Uterus (tissue), 3 donors: ENCODE measurements at regions not wholly inside any gene's neighbourhood (a gene's known extent, or its start where the extent isn't known, plus 50 kb on each side); places are given as distances from the start of the nearest gene placed in this dataset.

Experiments used
- DNase-seq, 2 donors: peaks; one replicate each; pipeline ENCODE4 v3.0.0-alpha.2; 2019 to 2020
- H3K27ac ChIP-seq, 2 donors: fragments of 200-600 bp; sonication (generic); 1 replicate in 1 of 2; 2 replicates in 1 of 2; pipeline ENCODE4 v1.5.1; 2016 to 2018
- H3K27me3 ChIP-seq, 2 donors: fragments of 200-600 bp; sonication (generic); one replicate each; pipeline ENCODE4 v1.5.1; 2018 to 2019; ENCODE audit warnings: control low read depth in 1 of 2
- H3K36me3 ChIP-seq, 2 donors: fragments of 200-600 bp; sonication (generic); one replicate each; pipeline ENCODE4 v1.5.1; 2019; ENCODE audit warnings: control low read depth in 1 of 2
- H3K4me1 ChIP-seq, 2 donors: fragments of 200-600 bp; sonication (generic); one replicate each; pipeline ENCODE4 v1.5.1; 2018 to 2019; ENCODE audit warnings: control low read depth in 1 of 2
- H3K4me3 ChIP-seq, 2 donors: fragments of 200-600 bp; sonication (generic); 1 replicate in 1 of 2; 2 replicates in 1 of 2; pipeline ENCODE4 v1.5.1; 2018 to 2019; ENCODE audit warnings: mild to moderate bottlenecking in 1 of 2
- H3K9me3 ChIP-seq, 2 donors: fragments of 200-600 bp; sonication (generic); one replicate each; pipeline ENCODE4 v1.5.1; 2019; ENCODE audit warnings: control low read depth in 1 of 2
- POLR2A ChIP-seq, 2 donors: fragments of 450-650 bp; IDR thresholded peaks; one replicate each; pipeline ENCODE4 v1.6.1; 2016; ENCODE audit warnings: antibody characterized with exemption in 2 of 2, mild to moderate bottlenecking in 1 of 2, moderate library complexity in 1 of 2
- intact Hi-C: fragments of 100-400 bp; cut with DNase I; formaldehyde crosslinking; loops from one replicate; pipeline ENCODE4 v1.15.1; 2023; ENCODE audit warnings: low total_unique reads
- TF ChIP-seq, protein P1 (sequence below), 4 experiments: fragments of 200-600 bp in 2 of 4; fragments of 450-650 bp in 2 of 4; sonication (generic) in 2 of 4; IDR thresholded peaks; one replicate each; pipeline ENCODE4 v1.5.1; 2016 to 2019; ENCODE audit warnings: antibody characterized with exemption in 4 of 4, mild to moderate bottlenecking in 2 of 4, moderate library complexity in 1 of 4
- donor health status: DM: yes; HTN: yes; CAD: no.

- intact Hi-C loops, result no loop called here
- TF ChIP-seq, protein P1, sequence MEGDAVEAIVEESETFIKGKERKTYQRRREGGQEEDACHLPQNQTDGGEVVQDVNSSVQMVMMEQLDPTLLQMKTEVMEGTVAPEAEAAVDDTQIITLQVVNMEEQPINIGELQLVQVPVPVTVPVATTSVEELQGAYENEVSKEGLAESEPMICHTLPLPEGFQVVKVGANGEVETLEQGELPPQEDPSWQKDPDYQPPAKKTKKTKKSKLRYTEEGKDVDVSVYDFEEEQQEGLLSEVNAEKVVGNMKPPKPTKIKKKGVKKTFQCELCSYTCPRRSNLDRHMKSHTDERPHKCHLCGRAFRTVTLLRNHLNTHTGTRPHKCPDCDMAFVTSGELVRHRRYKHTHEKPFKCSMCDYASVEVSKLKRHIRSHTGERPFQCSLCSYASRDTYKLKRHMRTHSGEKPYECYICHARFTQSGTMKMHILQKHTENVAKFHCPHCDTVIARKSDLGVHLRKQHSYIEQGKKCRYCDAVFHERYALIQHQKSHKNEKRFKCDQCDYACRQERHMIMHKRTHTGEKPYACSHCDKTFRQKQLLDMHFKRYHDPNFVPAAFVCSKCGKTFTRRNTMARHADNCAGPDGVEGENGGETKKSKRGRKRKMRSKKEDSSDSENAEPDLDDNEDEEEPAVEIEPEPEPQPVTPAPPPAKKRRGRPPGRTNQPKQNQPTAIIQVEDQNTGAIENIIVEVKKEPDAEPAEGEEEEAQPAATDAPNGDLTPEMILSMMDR (IDR thresholded peaks at IDR 0.05), result no peak
- TF ChIP-seq POLR2A (IDR thresholded peaks at IDR 0.05), result no peak
These were observed 339.0 kb upstream of the KIF2A start for GRCh38 chr5:61966997-61967396.

GRCh38 chr5:61967681-61968080 lies 338.3 kb upstream of the KIF2A start:
- Histone ChIP-seq H3K27ac (no peak overlapping the region), H3K27me3 (no peaks in the 10 kb centered on the region), H3K4me3 (no peak overlapping the region), H3K4me1 (no peaks in the 10 kb centered on the region), H3K9me3 (no peaks in the 10 kb centered on the region), H3K36me3 (no peaks in the 10 kb centered on the region)
- intact Hi-C loops, result no loop called here
- TF ChIP-seq, protein P1 (IDR thresholded peaks at IDR 0.05), result no peak
- no peak for TF ChIP-seq POLR2A (IDR thresholded peaks at IDR 0.05)
- DNase-seq, result no peak

More at GRCh38 chr5:61966997-61967396, 339.0 kb upstream of the KIF2A start:
- Histone ChIP-seq H3K4me1 (no peaks in the 10 kb centered on the region), H3K4me3 (no peak overlapping the region), H3K27ac (no peak overlapping the region), H3K36me3 (no peaks in the 10 kb centered on the region), H3K27me3 (no peaks in the 10 kb centered on the region), H3K9me3 (no peaks in the 10 kb centered on the region)
- DNase-seq, result no peak

DNA sequence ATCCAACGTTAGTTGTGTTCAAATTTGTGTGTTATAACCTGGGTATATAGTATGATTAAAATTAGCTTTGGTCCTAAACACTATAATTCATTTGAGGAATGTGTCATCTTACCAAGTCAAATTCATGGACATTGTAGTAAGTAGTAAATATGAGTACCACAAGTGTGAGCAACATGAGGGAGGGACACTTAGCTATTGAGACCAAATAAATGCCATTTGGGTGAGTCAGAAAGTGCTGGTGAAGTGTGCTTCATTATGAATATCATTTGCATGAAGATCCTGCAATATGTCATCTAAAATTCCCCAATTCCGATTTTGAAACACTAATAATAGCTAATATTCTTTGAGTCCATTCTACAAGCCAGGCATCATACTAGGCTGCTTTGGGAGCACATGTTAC lies 336.7 kb upstream of the KIF2A start:
- no peaks in the 10 kb centered on the region for H3K36me3 ChIP-seq
- no peak for DNase-seq
- TF ChIP-seq POLR2A (IDR thresholded peaks at IDR 0.05), result no peak
- TF ChIP-seq, protein P1 (IDR thresholded peaks at IDR 0.05), result no peak
- H3K27ac ChIP-seq, result no peak overlapping the region
- H3K9me3 ChIP-seq, result no peaks in the 10 kb centered on the region
- no peak overlapping the region for H3K4me3 ChIP-seq
- no peaks in the 10 kb centered on the region for H3K4me1 ChIP-seq
- intact Hi-C loops, result no loop called here
- no peaks in the 10 kb centered on the region for H3K27me3 ChIP-seq

GRCh38 chr5:61969755-61970154 lies 336.3 kb upstream of the KIF2A start:
- TF ChIP-seq, protein P1 (IDR thresholded peaks at IDR 0.05), result no peak
- TF ChIP-seq POLR2A (IDR thresholded peaks at IDR 0.05), result no peak
- H3K4me1 ChIP-seq, result no peaks in the 10 kb centered on the region
- H3K9me3 ChIP-seq, result no peaks in the 10 kb centered on the region
- intact Hi-C loops, result no loop called here
- H3K36me3 ChIP-seq, result no peaks in the 10 kb centered on the region
- no peak overlapping the region for H3K27ac ChIP-seq
- H3K4me3 ChIP-seq, result no peak overlapping the region
- DNase-seq, result no peak
- no peaks in the 10 kb centered on the region for H3K27me3 ChIP-seq

GRCh38 chr5:61970218-61970617 lies 335.8 kb upstream of the KIF2A start:
- no peak for TF ChIP-seq POLR2A (IDR thresholded peaks at IDR 0.05)
- TF ChIP-seq, protein P1 (IDR thresholded peaks at IDR 0.05), result no peak
- no peak overlapping the region for H3K27ac ChIP-seq

More at GRCh38 chr5:61970218-61970617, 335.8 kb upstream of the KIF2A start:
- Histone ChIP-seq H3K36me3 (no peaks in the 10 kb centered on the region), H3K9me3 (no peaks in the 10 kb centered on the region), H3K4me3 (no peak overlapping the region), H3K4me1 (no peaks in the 10 kb centered on the region), H3K27me3 (no peaks in the 10 kb centered on the region)
- intact Hi-C loops, result no loop called here
- no peak for DNase-seq
